22Rv1 (cell line): ENCODE measurements at regions not wholly inside any gene's neighbourhood (a gene's known extent, or its start where the extent isn't known, plus 50 kb on each side); places are given as distances from the start of the nearest gene placed in this dataset.
"Not testable (repeated sequence)": the region's sequence is repeated elsewhere in the genome, so short reads cannot be mapped to it uniquely, and the experiment has no call there.

Experiments used
- H3K27ac ChIP-seq: fragments of 450-650 bp; 2 replicates; pipeline ENCODE4 v1.5.1; 2017
- ZFX ChIP-seq: fragments of 450-650 bp; IDR thresholded peaks from 2 replicates; pipeline ENCODE4 v1.6.1; 2017; ENCODE audit warnings: antibody characterized with exemption, borderline replicate concordance
- TF ChIP-seq, protein P1 (sequence below): fragments of 450-650 bp; IDR thresholded peaks from 2 replicates; pipeline ENCODE4 v1.5.1; 2017; ENCODE audit warnings: mild to moderate bottlenecking

DNA sequence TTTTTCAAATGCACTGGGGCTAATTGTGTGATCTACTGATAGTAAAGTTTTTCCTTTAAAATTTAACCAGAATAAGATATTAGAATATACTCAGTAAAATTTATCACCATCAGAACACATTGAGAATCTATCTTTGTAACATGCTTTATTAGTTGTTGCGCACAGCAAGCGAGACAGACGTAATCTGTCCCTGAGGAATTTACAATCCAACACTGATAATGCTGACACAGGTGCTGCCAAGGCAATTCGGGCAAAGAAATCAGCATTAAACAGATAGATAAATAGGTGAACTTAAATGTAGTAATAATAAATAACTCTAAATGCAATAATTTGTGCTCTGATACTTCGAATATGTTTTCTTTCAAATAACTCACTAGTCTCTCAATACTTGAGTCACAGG, 607.2 kb downstream of the HTR1B start:
- no peak for TF ChIP-seq ZFX
- TF ChIP-seq, protein P1, sequence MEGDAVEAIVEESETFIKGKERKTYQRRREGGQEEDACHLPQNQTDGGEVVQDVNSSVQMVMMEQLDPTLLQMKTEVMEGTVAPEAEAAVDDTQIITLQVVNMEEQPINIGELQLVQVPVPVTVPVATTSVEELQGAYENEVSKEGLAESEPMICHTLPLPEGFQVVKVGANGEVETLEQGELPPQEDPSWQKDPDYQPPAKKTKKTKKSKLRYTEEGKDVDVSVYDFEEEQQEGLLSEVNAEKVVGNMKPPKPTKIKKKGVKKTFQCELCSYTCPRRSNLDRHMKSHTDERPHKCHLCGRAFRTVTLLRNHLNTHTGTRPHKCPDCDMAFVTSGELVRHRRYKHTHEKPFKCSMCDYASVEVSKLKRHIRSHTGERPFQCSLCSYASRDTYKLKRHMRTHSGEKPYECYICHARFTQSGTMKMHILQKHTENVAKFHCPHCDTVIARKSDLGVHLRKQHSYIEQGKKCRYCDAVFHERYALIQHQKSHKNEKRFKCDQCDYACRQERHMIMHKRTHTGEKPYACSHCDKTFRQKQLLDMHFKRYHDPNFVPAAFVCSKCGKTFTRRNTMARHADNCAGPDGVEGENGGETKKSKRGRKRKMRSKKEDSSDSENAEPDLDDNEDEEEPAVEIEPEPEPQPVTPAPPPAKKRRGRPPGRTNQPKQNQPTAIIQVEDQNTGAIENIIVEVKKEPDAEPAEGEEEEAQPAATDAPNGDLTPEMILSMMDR = no peak
- no peak overlapping the region for H3K27ac ChIP-seq

- TF ChIP-seq, protein P1 = no peak
- no peak for TF ChIP-seq ZFX
- H3K27ac ChIP-seq = no peak overlapping the region
Observed at GRCh38 chr6:76852776-76853175, 610.5 kb downstream of the HTR1B start.

DNA sequence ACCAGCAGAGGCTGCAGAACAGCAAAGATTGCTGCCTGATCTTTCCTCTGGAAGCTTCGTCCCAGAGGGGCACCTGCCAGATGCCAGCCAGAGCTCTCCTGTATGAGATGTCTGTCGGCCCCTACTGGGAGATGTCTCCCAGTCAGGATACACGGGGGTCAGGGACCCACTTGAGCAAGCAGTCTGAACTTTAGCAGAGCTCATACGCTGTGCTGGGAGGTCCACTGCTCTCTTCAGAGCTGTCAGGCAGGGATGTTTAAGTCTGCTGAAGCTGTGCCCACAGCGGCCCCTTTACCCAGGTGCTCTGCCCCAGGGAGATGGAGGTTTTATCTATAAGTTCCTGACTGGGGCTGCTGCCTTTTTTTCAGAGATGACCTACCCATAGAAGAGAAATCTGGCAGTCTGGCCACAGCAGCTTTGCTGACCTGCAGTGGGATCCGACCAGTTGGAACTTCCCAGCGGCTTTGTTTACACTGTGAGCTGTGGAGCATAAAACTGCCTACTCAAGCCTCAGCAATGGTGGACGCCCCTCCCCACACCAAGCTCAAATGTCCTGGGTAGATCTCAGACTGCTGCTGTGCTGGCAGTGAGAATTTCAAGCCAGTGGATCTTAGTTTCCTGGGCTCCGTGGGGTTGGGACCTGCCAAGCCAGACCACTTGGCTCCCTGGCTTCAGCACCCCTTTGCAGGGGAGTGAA, 613.9 kb downstream of the HTR1B start:
- not testable (repeated sequence) for H3K27ac ChIP-seq

DNA sequence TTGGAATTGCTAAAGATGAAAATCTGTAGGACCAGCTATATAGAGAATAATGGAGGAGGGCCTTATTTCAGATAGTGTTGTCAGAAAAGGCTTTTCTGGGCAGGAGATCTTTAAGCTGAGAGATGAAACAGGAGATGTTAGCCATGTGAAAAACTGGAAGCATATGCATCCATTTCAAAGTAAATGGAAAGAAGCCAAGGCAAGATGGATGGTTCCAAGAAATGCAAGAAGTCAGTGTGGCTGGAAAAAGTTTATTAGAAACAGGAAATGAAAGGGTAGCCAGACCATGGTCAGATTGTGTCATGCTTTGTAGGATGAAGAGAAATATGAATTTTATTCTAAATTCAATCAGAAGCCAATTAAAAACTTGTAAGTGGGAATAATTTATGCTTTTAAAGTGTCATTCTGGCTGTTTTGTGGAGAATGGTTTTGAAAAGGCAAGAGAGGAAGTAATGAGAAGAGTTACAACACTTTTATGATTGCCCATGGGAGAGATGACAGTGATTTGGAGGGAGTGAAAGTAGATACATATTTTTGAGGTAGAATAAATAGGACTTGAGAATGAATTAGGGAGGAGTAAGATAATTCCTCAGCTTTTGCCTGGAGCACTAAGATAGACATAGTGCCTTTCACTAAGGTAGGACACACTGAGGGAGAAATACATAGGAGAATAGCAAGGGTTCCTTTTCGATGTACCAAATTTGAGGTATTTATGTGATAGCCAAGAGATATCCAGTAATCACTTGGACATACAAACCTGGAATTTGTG, 620.1 kb downstream of the HTR1B start:
- no peak overlapping the region for H3K27ac ChIP-seq
- TF ChIP-seq, protein P1 = no peak
- TF ChIP-seq ZFX = no peak

DNA sequence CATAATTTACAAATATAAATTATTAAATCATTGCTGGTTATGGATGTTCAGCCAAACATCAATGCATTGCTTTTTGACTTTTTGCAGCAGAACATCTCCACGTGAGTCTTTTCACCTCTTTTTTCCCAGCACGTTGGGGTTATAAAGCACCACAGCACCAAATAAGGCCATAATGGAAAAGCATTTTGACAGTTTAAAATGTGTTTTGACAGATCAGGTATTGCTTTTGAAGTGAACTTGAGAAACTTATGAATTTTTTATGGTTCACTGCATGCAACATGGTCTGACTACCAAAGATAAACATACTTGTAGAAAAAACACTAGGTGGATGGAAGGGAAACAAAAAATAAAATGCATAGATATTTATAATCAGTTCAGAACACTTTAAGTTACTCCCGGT, 622.4 kb downstream of the HTR1B start:
- TF ChIP-seq ZFX = no peak
- TF ChIP-seq, protein P1 = no peak
- H3K27ac ChIP-seq = no peak overlapping the region

GRCh38 chr6:76840041-76840745, 623.1 kb downstream of the HTR1B start:
- no peak overlapping the region for H3K27ac ChIP-seq
- TF ChIP-seq, protein P1 = no peak
- TF ChIP-seq ZFX = no peak

- no peak for TF ChIP-seq ZFX
- TF ChIP-seq, protein P1 = no peak
Observed at GRCh38 chr6:76839505-76839904, 623.8 kb downstream of the HTR1B start.

More at GRCh38 chr6:76839505-76839904, 623.8 kb downstream of the HTR1B start:
- H3K27ac ChIP-seq = no peak overlapping the region
